GM19328 (cell line): ENCODE measurements at regions not wholly inside any gene's neighbourhood (a gene's known extent, or its start where the extent isn't known, plus 50 kb on each side); places are given as distances from the start of the nearest gene placed in this dataset.
A peak's percentile ranks its signal among the peaks of the same experiment; 100 is the strongest.
"Not testable (repeated sequence)": the region's sequence is repeated elsewhere in the genome, so short reads cannot be mapped to it uniquely, and the experiment has no call there.

Experiments used
- ATAC-seq: cut with Tn5 transposase; IDR thresholded peaks from one replicate; pipeline ENCODE4 v1.9.1; 2021; ENCODE audit warnings: mild to moderate bottlenecking, moderate library complexity; ENCODE audit not compliant: unreplicated experiment

- no peak for ATAC-seq
Measured at GRCh38 chr12:124126950-124127655, 154.1 kb downstream of the ZNF664 start.

GRCh38 chr12:124129132-124129531 is 156.1 kb downstream of the ZNF664 start:
- no peak for ATAC-seq

- peak; percentile 58 for ATAC-seq
Measured at GRCh38 chr12:124130691-124131591, 157.9 kb downstream of the ZNF664 start.

- no peak for ATAC-seq
Measured at GRCh38 chr12:124131659-124132058, 158.6 kb downstream of the ZNF664 start.

- no peak for ATAC-seq
Measured at GRCh38 chr12:124132530-124132929, 159.5 kb downstream of the ZNF664 start.

GRCh38 chr12:124136796-124137195 is 158.1 kb upstream of the RFLNA start:
- ATAC-seq = no peak

GRCh38 chr12:124140944-124141486 is 153.9 kb upstream of the RFLNA start:
- no peak for ATAC-seq

GRCh38 chr12:124141611-124142010 is 153.3 kb upstream of the RFLNA start:
- not testable (repeated sequence) for ATAC-seq

GRCh38 chr12:124142395-124143035 is 152.4 kb upstream of the RFLNA start:
- no peak for ATAC-seq

GRCh38 chr12:124143726-124144125 is 151.2 kb upstream of the RFLNA start:
- ATAC-seq = no peak

- no peak for ATAC-seq
Measured at GRCh38 chr12:124144531-124145194, 150.2 kb upstream of the RFLNA start.

- no peak for ATAC-seq
Measured at GRCh38 chr12:124147027-124147426, 147.9 kb upstream of the RFLNA start.

- ATAC-seq = no peak
Measured at GRCh38 chr12:124147575-124147974, 147.3 kb upstream of the RFLNA start.

- ATAC-seq = no peak
Measured at GRCh38 chr12:124148481-124149273, 146.2 kb upstream of the RFLNA start.

- no peak for ATAC-seq
Measured at GRCh38 chr12:124149287-124149686, 145.6 kb upstream of the RFLNA start.

- ATAC-seq = no peak
Measured at GRCh38 chr12:124150168-124150567, 144.7 kb upstream of the RFLNA start.

- ATAC-seq = no peak
Measured at GRCh38 chr12:124151583-124151982, 143.3 kb upstream of the RFLNA start.

- no peak for ATAC-seq
Measured at GRCh38 chr12:124152731-124153130, 142.2 kb upstream of the RFLNA start.

- no peak for ATAC-seq
Measured at GRCh38 chr12:124153392-124153791, 141.5 kb upstream of the RFLNA start.

- ATAC-seq = no peak
Measured at GRCh38 chr12:124157406-124157805, 137.5 kb upstream of the RFLNA start.
